GM12864 (cell line): ENCODE measurements at regions not wholly inside any gene's neighbourhood (a gene's known extent, or its start where the extent isn't known, plus 50 kb on each side); places are given as distances from the start of the nearest gene placed in this dataset.

Experiments used
- DNase-seq: peaks from one replicate; pipeline ENCODE4 v3.0.0-alpha.2; 2011; ENCODE audit warnings: low read depth
- H3K4me3 ChIP-seq: 2 replicates; pipeline ENCODE4 v1.5.1; 2011; ENCODE audit warnings: mild to moderate bottlenecking, low read depth, low read length, control low read depth
- CTCF ChIP-seq: IDR thresholded peaks from 2 replicates; pipeline ENCODE4 v1.5.1; 2011; ENCODE audit warnings: low read depth, mild to moderate bottlenecking, moderate library complexity, low read length, control low read depth, inconsistent platforms; ENCODE audit errors: missing control alignments

GRCh38 chr10:2427412-2427811, 639.9 kb upstream of the PFKP start:
- no peak for DNase-seq
- no peak overlapping the region for H3K4me3 ChIP-seq
- TF ChIP-seq CTCF = no peak

GRCh38 chr10:2425320-2425719, 642.0 kb upstream of the PFKP start:
- no peak for DNase-seq
- no peak for TF ChIP-seq CTCF
- no peak overlapping the region for H3K4me3 ChIP-seq

GRCh38 chr10:2414562-2414961, 652.8 kb upstream of the PFKP start:
- no peak for DNase-seq
- no peak for TF ChIP-seq CTCF
- H3K4me3 ChIP-seq = no peak overlapping the region

- H3K4me3 ChIP-seq = no peak overlapping the region
- DNase-seq = no peak
- no peak for TF ChIP-seq CTCF
Observed at GRCh38 chr10:2414039-2414438, 653.3 kb upstream of the PFKP start.

- H3K4me3 ChIP-seq = no peak overlapping the region
- no peak for DNase-seq
- no peak for TF ChIP-seq CTCF
Observed at GRCh38 chr10:2410049-2410448, 657.3 kb upstream of the PFKP start.

GRCh38 chr10:2401459-2401858, 664.1 kb upstream of the ADARB2 start:
- no peak for TF ChIP-seq CTCF
- DNase-seq = no peak
- no peak overlapping the region for H3K4me3 ChIP-seq

GRCh38 chr10:2399482-2399881, 662.2 kb upstream of the ADARB2 start:
- no peak overlapping the region for H3K4me3 ChIP-seq
- DNase-seq = no peak
- TF ChIP-seq CTCF = no peak
